Progenitor cell of endocrine pancreas (in vitro differentiated cells): ENCODE measurements at regions not wholly inside any gene's neighbourhood (a gene's known extent, or its start where the extent isn't known, plus 50 kb on each side); places are given as distances from the start of the nearest gene placed in this dataset.

ENCODE experiments used
- DNase-seq: peaks from one replicate; pipeline ENCODE4 v3.0.0; 2021; ENCODE audit warnings: low spot score; ENCODE audit not compliant: unreplicated experiment
- H3K27ac Mint-ChIP-seq: 2 replicates; pipeline ENCODE4 v1.8.0; 2021; ENCODE audit warnings: mild to moderate bottlenecking, moderate library complexity, mixed read lengths
- H3K27me3 Mint-ChIP-seq: 2 replicates; pipeline ENCODE4 v1.8.0; 2021; ENCODE audit warnings: mixed read lengths
- H3K36me3 Mint-ChIP-seq: 2 replicates; pipeline ENCODE4 v1.8.0; 2022; ENCODE audit warnings: mixed read lengths; ENCODE audit not compliant: insufficient read depth
- H3K4me1 Mint-ChIP-seq: 2 replicates; pipeline ENCODE4 v1.8.0; 2021; ENCODE audit warnings: low read depth, mixed read lengths
- H3K4me3 Mint-ChIP-seq: 2 replicates; pipeline ENCODE4 v1.8.0; 2021; ENCODE audit warnings: low read depth, mild to moderate bottlenecking, moderate library complexity, mixed read lengths
- H3K9me3 Mint-ChIP-seq: 2 replicates; pipeline ENCODE4 v1.8.0; 2021; ENCODE audit warnings: low read depth, mixed read lengths
- CTCF ChIP-seq: fragments of 200-600 bp; sonication (generic); IDR thresholded peaks from one replicate; pipeline ENCODE4 v1.5.0; 2021; ENCODE audit warnings: antibody characterized with exemption, mild to moderate bottlenecking; ENCODE audit not compliant: unreplicated experiment

GRCh38 chr4:16294455-16294854 lies 68.2 kb upstream of the TAPT1 start:
- H3K4me1 Mint-ChIP-seq, result peaks cover 6% of the 10 kb centered on the region
- TF ChIP-seq CTCF, result no peak
- H3K9me3 Mint-ChIP-seq, result peaks cover 4% of the 10 kb centered on the region
- no peak overlapping the region for H3K4me3 Mint-ChIP-seq
- no peaks in the 10 kb centered on the region for H3K36me3 Mint-ChIP-seq
- H3K27ac Mint-ChIP-seq, result no peak overlapping the region
- DNase-seq, result no peak
- H3K27me3 Mint-ChIP-seq, result no peaks in the 10 kb centered on the region

GRCh38 chr4:16293210-16293838 lies 67.1 kb upstream of the TAPT1 start:
- Mint-ChIP-seq H3K9me3 (peaks cover 4% of the 10 kb centered on the region), H3K27me3 (no peaks in the 10 kb centered on the region), H3K4me1 (peaks cover 6% of the 10 kb centered on the region), H3K4me3 (no peak overlapping the region), H3K27ac (no peak overlapping the region), H3K36me3 (no peaks in the 10 kb centered on the region)
- no peak for DNase-seq
- no peak for TF ChIP-seq CTCF

- no peak for TF ChIP-seq CTCF
- Mint-ChIP-seq H3K4me1 (peaks cover 6% of the 10 kb centered on the region), H3K36me3 (no peaks in the 10 kb centered on the region), H3K4me3 (no peak overlapping the region), H3K27me3 (no peaks in the 10 kb centered on the region), H3K27ac (no peak overlapping the region), H3K9me3 (peaks cover 3% of the 10 kb centered on the region)
- no peak for DNase-seq
These were observed 66.3 kb upstream of the TAPT1 start for GRCh38 chr4:16292585-16292984.

- H3K4me3 Mint-ChIP-seq, result no peak overlapping the region
- H3K9me3 Mint-ChIP-seq, result no peaks in the 10 kb centered on the region
- no peak for DNase-seq
- no peaks in the 10 kb centered on the region for H3K27me3 Mint-ChIP-seq
- no peak for TF ChIP-seq CTCF
- no peak overlapping the region for H3K27ac Mint-ChIP-seq
- H3K36me3 Mint-ChIP-seq, result no peaks in the 10 kb centered on the region
- peaks cover 6% of the 10 kb centered on the region for H3K4me1 Mint-ChIP-seq
These were observed 64.6 kb upstream of the TAPT1 start for GRCh38 chr4:16290681-16291420.

- Mint-ChIP-seq H3K9me3 (peaks cover 2% of the 10 kb centered on the region), H3K27ac (no peak overlapping the region), H3K36me3 (peaks cover 2% of the 10 kb centered on the region), H3K4me1 (peaks cover 6% of the 10 kb centered on the region), H3K4me3 (no peak overlapping the region), H3K27me3 (no peaks in the 10 kb centered on the region)
- TF ChIP-seq CTCF, result peak; percentile 82
- DNase-seq, result no peak
These were observed 63.8 kb upstream of the TAPT1 start for GRCh38 chr4:16289897-16290554.
